Endothelial cell of umbilical vein (primary cell): ENCODE measurements at regions not wholly inside any gene's neighbourhood (a gene's known extent, or its start where the extent isn't known, plus 50 kb on each side); places are given as distances from the start of the nearest gene placed in this dataset.

Experiments used
- EZH2 ChIP-seq: IDR thresholded peaks from 2 replicates; pipeline ENCODE4 v1.6.1; 2012; ENCODE audit warnings: borderline replicate concordance, low read depth, mild to moderate bottlenecking, moderate library complexity, low read length, inconsistent platforms; ENCODE audit not compliant: severe bottlenecking
- FOS ChIP-seq: IDR thresholded peaks from 2 replicates; pipeline ENCODE4 v1.6.1; 2011; ENCODE audit warnings: mild to moderate bottlenecking, low read length, moderate library complexity, borderline replicate concordance; ENCODE audit not compliant: insufficient read depth
- GATA2 ChIP-seq: IDR thresholded peaks from 2 replicates; pipeline ENCODE4 v1.7.0; 2011; ENCODE audit warnings: low read depth, mild to moderate bottlenecking, moderate library complexity, mixed read lengths, low read length; ENCODE audit not compliant: insufficient read length, insufficient read depth
- JUN ChIP-seq: IDR thresholded peaks from 2 replicates; pipeline ENCODE4 v1.6.1; 2011; ENCODE audit warnings: borderline replicate concordance, low read depth; ENCODE audit not compliant: insufficient read length, insufficient read depth
- MYC ChIP-seq: IDR thresholded peaks from one replicate; pipeline ENCODE4 v1.6.1; 2011; ENCODE audit warnings: mild to moderate bottlenecking, low read depth, low read length
- POLR2A ChIP-seq: IDR thresholded peaks from 2 replicates; pipeline ENCODE4 v1.6.1; 2012; ENCODE audit warnings: low read depth, mild to moderate bottlenecking, control low read depth, low read length
- POLR2AphosphoS5 ChIP-seq: IDR thresholded peaks from 2 replicates; pipeline ENCODE4 v1.6.1; 2012; ENCODE audit warnings: low read depth, mild to moderate bottlenecking, control low read depth, low read length, moderate library complexity; ENCODE audit not compliant: insufficient read depth
- TF ChIP-seq, protein P1 (sequence below), 2 donors: IDR thresholded peaks; 1 replicate in 1 of 2; 2 replicates in 1 of 2; pipeline ENCODE4 v1.5.1; 2011; ENCODE audit warnings: low read length in 2 of 2, mild to moderate bottlenecking in 2 of 2, moderate library complexity in 2 of 2, control low read depth in 1 of 2, inconsistent platforms in 1 of 2, low read depth in 1 of 2; ENCODE audit not compliant: insufficient read depth in 1 of 2; ENCODE audit errors: extremely low read depth in 1 of 2
- TF ChIP-seq, protein P2 (sequence below): IDR thresholded peaks from 2 replicates; pipeline ENCODE4 v1.6.1; 2011; ENCODE audit not compliant: insufficient read depth, insufficient read length

- TF ChIP-seq, protein P1, sequence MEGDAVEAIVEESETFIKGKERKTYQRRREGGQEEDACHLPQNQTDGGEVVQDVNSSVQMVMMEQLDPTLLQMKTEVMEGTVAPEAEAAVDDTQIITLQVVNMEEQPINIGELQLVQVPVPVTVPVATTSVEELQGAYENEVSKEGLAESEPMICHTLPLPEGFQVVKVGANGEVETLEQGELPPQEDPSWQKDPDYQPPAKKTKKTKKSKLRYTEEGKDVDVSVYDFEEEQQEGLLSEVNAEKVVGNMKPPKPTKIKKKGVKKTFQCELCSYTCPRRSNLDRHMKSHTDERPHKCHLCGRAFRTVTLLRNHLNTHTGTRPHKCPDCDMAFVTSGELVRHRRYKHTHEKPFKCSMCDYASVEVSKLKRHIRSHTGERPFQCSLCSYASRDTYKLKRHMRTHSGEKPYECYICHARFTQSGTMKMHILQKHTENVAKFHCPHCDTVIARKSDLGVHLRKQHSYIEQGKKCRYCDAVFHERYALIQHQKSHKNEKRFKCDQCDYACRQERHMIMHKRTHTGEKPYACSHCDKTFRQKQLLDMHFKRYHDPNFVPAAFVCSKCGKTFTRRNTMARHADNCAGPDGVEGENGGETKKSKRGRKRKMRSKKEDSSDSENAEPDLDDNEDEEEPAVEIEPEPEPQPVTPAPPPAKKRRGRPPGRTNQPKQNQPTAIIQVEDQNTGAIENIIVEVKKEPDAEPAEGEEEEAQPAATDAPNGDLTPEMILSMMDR (IDR thresholded peaks at IDR 0.05; ENCODE audit: extremely low read depth in 1 of 2, insufficient read depth in 1 of 2, low read depth in 1 of 2, low read length in 2 of 2) = no peak
- no peak for TF ChIP-seq FOS
- TF ChIP-seq EZH2 = no peak
- TF ChIP-seq POLR2AphosphoS5 = no peak
- no peak for TF ChIP-seq POLR2A
- no peak for TF ChIP-seq JUN
- no peak for TF ChIP-seq MYC
- TF ChIP-seq GATA2 = no peak
- TF ChIP-seq, protein P2, sequence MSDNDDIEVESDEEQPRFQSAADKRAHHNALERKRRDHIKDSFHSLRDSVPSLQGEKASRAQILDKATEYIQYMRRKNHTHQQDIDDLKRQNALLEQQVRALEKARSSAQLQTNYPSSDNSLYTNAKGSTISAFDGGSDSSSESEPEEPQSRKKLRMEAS = no peak
These were observed 149.7 kb upstream of the ARID1B start for GRCh38 chr6:156627524-156627923.
